ENCODE measurements at regions not wholly inside any gene's neighbourhood (a gene's known extent, or its start where the extent isn't known, plus 50 kb on each side); places are given as distances from the start of the nearest gene placed in this dataset.

- TF ChIP-seq, protein P1, sequence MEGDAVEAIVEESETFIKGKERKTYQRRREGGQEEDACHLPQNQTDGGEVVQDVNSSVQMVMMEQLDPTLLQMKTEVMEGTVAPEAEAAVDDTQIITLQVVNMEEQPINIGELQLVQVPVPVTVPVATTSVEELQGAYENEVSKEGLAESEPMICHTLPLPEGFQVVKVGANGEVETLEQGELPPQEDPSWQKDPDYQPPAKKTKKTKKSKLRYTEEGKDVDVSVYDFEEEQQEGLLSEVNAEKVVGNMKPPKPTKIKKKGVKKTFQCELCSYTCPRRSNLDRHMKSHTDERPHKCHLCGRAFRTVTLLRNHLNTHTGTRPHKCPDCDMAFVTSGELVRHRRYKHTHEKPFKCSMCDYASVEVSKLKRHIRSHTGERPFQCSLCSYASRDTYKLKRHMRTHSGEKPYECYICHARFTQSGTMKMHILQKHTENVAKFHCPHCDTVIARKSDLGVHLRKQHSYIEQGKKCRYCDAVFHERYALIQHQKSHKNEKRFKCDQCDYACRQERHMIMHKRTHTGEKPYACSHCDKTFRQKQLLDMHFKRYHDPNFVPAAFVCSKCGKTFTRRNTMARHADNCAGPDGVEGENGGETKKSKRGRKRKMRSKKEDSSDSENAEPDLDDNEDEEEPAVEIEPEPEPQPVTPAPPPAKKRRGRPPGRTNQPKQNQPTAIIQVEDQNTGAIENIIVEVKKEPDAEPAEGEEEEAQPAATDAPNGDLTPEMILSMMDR (IDR thresholded peaks at IDR 0.05), result no peak
- TF ChIP-seq POLR2A (IDR thresholded peaks at IDR 0.05; ENCODE audit: low read depth) (no peak), POLR2AphosphoS5 (IDR thresholded peaks at IDR 0.05) (no peak), EP300 (IDR thresholded peaks at IDR 0.05) (no peak)
These were observed 96.9 kb upstream of the NABP1 start for GRCh38 chr2:191581003-191581402.
